DMS114 treated with DMSO at 0.1 percent for 48 hours (cell line): ENCODE measurements at regions not wholly inside any gene's neighbourhood (a gene's known extent, or its start where the extent isn't known, plus 50 kb on each side); places are given as distances from the start of the nearest gene placed in this dataset.
"Not testable (repeated sequence)": the region's sequence is repeated elsewhere in the genome, so short reads cannot be mapped to it uniquely, and the experiment has no call there.

Source experiments
- DNase-seq: peaks from one replicate; lab custom pipeline; 2025; ENCODE audit not compliant: unreplicated experiment; lab: John Stamatoyannopoulos, UW

- DNase-seq = no peak
Observed at GRCh38 chr12:17110316-17110715, 504.4 kb upstream of the LMO3 start.

GRCh38 chr12:17108877-17109541 is 503.0 kb upstream of the LMO3 start:
- no peak for DNase-seq

- no peak for DNase-seq
Observed at GRCh38 chr12:17104801-17105200, 498.8 kb upstream of the LMO3 start.

- DNase-seq = no peak
Observed at GRCh38 chr12:17097674-17098073, 491.7 kb upstream of the LMO3 start.

- DNase-seq = no peak
Observed at GRCh38 chr12:17084831-17085230, 478.9 kb upstream of the LMO3 start.

GRCh38 chr12:17079251-17079909 is 473.4 kb upstream of the LMO3 start:
- DNase-seq = no peak

GRCh38 chr12:17077594-17077993 is 471.6 kb upstream of the LMO3 start:
- DNase-seq = no peak

GRCh38 chr12:17076811-17077210 is 470.8 kb upstream of the LMO3 start:
- DNase-seq = no peak

GRCh38 chr12:17076028-17076744 is 470.2 kb upstream of the LMO3 start:
- DNase-seq = no peak

GRCh38 chr12:17064834-17065233 is 458.9 kb upstream of the LMO3 start:
- no peak for DNase-seq

- no peak for DNase-seq
Observed at GRCh38 chr12:17062267-17063036, 456.5 kb upstream of the LMO3 start.

- DNase-seq = no peak
Observed at GRCh38 chr12:17060260-17060659, 454.3 kb upstream of the LMO3 start.

- DNase-seq = no peak
Observed at GRCh38 chr12:17056546-17056945, 450.6 kb upstream of the LMO3 start.

- no peak for DNase-seq
Observed at GRCh38 chr12:17038923-17039322, 433.0 kb upstream of the LMO3 start.

- DNase-seq = no peak
Observed at GRCh38 chr12:17035372-17035771, 429.4 kb upstream of the LMO3 start.

GRCh38 chr12:17030338-17030737 is 424.4 kb upstream of the LMO3 start:
- no peak for DNase-seq

- DNase-seq = no peak
Observed at GRCh38 chr12:17028348-17028747, 422.4 kb upstream of the LMO3 start.

GRCh38 chr12:17025424-17025823 is 419.5 kb upstream of the LMO3 start:
- DNase-seq = not testable (repeated sequence)

GRCh38 chr12:17020765-17021164 is 414.8 kb upstream of the LMO3 start:
- DNase-seq = no peak

- no peak for DNase-seq
Observed at GRCh38 chr12:17017402-17017801, 411.4 kb upstream of the LMO3 start.

GRCh38 chr12:17016116-17016864 is 410.3 kb upstream of the LMO3 start:
- no peak for DNase-seq
